ENCODE measurements at regions not wholly inside any gene's neighbourhood (a gene's known extent, or its start where the extent isn't known, plus 50 kb on each side); places are given as distances from the start of the nearest gene placed in this dataset.

DNA sequence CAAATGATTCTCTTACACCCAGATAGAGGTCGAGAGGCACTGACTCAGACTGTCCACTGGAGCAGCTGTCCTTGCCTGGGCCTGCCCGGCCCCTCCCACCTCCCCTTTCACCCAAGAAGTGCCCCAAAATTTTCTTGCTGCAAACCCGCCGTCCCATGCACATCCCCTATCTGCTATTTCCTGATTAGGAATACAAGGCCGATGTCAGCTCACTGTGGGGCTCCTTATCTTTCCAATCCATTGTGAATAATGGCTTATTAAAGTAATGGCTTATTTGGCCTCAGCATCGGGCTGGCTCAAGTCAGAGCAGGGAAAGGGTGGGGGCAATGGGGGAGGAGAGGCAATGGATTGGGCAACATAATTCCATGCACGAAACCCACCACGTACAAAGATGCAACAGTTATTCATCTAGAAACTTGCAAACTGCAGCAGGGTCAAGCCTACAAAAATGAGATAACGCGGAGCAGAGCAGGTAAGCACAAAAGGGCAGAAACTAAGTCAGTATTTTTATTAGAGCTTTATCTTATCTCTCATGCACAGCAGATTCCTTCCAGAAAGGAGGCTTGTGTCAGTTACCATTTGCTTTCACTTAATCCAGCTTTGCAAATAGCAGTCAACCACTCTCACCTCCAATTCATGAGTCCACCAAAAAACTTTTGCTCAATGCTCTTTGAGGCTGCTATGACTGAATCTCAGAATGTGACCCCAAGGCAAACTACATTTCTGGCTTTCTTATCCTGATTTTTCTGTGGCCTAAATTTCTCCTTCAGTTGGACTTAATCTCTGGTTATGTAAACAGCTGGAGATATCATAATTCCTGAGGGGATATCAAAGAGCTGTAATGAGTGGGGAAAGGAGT, 138.2 kb upstream of the OSMR start:
- H3K4me3 ChIP-seq = no peak overlapping the region
- H3K27me3 ChIP-seq = no peaks in the 10 kb centered on the region
- no peaks in the 10 kb centered on the region for H3K4me1 ChIP-seq
- no peaks in the 10 kb centered on the region for H3K36me3 ChIP-seq
- ATAC-seq = no peak
- TF ChIP-seq CTCF (IDR thresholded peaks at IDR 0.05) = no peak
- intact Hi-C loops (cut with DNase I) = no loop called here
- WGBS (ENCODE audit: insufficient coverage, low coverage, low lambda C conversion rate, missing lambda C conversion rate) = 42% methylated on average over 10 of the region's 10 CpGs
- no peak for DNase-seq
- no peaks in the 10 kb centered on the region for H3K9me3 ChIP-seq
- H3K27ac ChIP-seq = no peak overlapping the region

GRCh38 chr5:38709678-38710306, 136.0 kb upstream of the OSMR start:
- H3K9me3 ChIP-seq = no peaks in the 10 kb centered on the region
- no peak overlapping the region for H3K4me3 ChIP-seq
- no peak for DNase-seq
- intact Hi-C loops (cut with DNase I) = no loop called here
- no peak overlapping the region for H3K27ac ChIP-seq
- TF ChIP-seq CTCF (IDR thresholded peaks at IDR 0.05) (no peak), POLR2A (IDR thresholded peaks at IDR 0.05) (no peak)
- ATAC-seq = no peak
- no peaks in the 10 kb centered on the region for H3K36me3 ChIP-seq
- H3K27me3 ChIP-seq = no peaks in the 10 kb centered on the region
- 40% methylated on average over 2 of the region's 2 CpGs for WGBS (ENCODE audit: insufficient coverage, low coverage, low lambda C conversion rate, missing lambda C conversion rate)
- no peaks in the 10 kb centered on the region for H3K4me1 ChIP-seq

GRCh38 chr5:38710627-38711026, 135.2 kb upstream of the OSMR start:
- H3K27me3 ChIP-seq = no peaks in the 10 kb centered on the region
- H3K4me3 ChIP-seq = no peak overlapping the region
- TF ChIP-seq CTCF (IDR thresholded peaks at IDR 0.05) (no peak), POLR2A (IDR thresholded peaks at IDR 0.05) (no peak)
- no peak for DNase-seq
- no peak for ATAC-seq
- WGBS (ENCODE audit: insufficient coverage, low coverage, low lambda C conversion rate, missing lambda C conversion rate) = 69% methylated on average over 2 of the region's 2 CpGs
- intact Hi-C loops (cut with DNase I) = no loop called here
- no peak overlapping the region for H3K27ac ChIP-seq
- H3K9me3 ChIP-seq = no peaks in the 10 kb centered on the region
- H3K36me3 ChIP-seq = no peaks in the 10 kb centered on the region
- H3K4me1 ChIP-seq = no peaks in the 10 kb centered on the region

DNA sequence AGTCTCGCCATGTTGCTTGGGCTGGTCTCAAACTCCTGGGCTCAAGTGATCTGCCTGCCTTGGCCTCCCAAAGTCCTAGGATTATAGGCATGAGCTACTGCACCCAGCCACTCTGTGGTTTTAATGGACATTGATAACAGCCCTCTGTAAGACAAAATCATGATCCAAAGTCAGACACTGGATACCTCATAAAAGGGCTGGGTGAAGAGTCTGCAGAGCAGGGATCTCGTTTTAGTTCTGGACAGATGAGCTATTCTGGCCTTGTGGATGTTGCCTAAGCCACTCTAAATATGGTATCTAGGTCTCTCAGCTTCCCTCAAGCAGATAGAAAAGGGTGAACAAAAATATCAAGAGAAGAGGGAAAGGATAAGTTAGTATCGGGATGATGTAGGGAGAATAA, 133.4 kb upstream of the OSMR start:
- DNase-seq = no peak
- H3K4me3 ChIP-seq = no peak overlapping the region
- H3K27ac ChIP-seq = no peak overlapping the region
- TF ChIP-seq POLR2A (IDR thresholded peaks at IDR 0.05) (no peak), CTCF (IDR thresholded peaks at IDR 0.05) (no peak)
- no peaks in the 10 kb centered on the region for H3K4me1 ChIP-seq
- 79% methylated on average over 3 of the region's 3 CpGs for WGBS (ENCODE audit: insufficient coverage, low coverage, low lambda C conversion rate, missing lambda C conversion rate)
- H3K9me3 ChIP-seq = no peaks in the 10 kb centered on the region
- no peaks in the 10 kb centered on the region for H3K27me3 ChIP-seq
- no peak for ATAC-seq
- intact Hi-C loops (cut with DNase I) = no loop called here
- H3K36me3 ChIP-seq = no peaks in the 10 kb centered on the region

All from right lobe of liver (tissue), 6 donors.